GM20000 (cell line): ENCODE measurements at regions not wholly inside any gene's neighbourhood (a gene's known extent, or its start where the extent isn't known, plus 50 kb on each side); places are given as distances from the start of the nearest gene placed in this dataset.

Source experiments
- DNase-seq: peaks from one replicate; pipeline ENCODE4 v3.0.0; 2012; ENCODE audit warnings: low spot score
- TF ChIP-seq, protein P1 (sequence below): IDR thresholded peaks from 2 replicates; pipeline ENCODE4 v1.5.1; 2012; ENCODE audit warnings: mild to moderate bottlenecking, control low read depth; ENCODE audit errors: extremely low read depth, missing control alignments

DNA sequence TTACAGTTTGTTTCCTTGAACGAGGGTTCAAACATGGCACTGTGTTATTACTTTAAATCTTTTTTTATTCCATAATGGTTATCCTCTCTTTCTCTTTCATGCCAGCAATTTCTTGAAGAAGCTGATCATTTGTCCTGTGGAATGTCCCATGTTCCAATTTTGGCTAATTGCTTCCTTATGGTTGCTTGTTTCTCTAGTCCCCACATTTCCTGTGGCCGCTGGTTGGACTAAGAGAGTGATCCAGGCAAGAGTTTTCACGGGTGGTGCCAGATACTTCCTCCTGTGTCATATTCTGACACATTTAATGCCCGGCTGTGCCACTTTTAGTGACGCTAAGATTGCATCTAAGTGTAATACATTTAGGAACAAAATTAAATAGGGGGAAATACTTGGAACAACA is 83.8 kb upstream of the FAM169A start:
- TF ChIP-seq, protein P1, sequence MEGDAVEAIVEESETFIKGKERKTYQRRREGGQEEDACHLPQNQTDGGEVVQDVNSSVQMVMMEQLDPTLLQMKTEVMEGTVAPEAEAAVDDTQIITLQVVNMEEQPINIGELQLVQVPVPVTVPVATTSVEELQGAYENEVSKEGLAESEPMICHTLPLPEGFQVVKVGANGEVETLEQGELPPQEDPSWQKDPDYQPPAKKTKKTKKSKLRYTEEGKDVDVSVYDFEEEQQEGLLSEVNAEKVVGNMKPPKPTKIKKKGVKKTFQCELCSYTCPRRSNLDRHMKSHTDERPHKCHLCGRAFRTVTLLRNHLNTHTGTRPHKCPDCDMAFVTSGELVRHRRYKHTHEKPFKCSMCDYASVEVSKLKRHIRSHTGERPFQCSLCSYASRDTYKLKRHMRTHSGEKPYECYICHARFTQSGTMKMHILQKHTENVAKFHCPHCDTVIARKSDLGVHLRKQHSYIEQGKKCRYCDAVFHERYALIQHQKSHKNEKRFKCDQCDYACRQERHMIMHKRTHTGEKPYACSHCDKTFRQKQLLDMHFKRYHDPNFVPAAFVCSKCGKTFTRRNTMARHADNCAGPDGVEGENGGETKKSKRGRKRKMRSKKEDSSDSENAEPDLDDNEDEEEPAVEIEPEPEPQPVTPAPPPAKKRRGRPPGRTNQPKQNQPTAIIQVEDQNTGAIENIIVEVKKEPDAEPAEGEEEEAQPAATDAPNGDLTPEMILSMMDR, result no peak
- DNase-seq, result no peak

- DNase-seq, result no peak
Measured at GRCh38 chr5:74948031-74948546, 81.9 kb upstream of the FAM169A start.

GRCh38 chr5:74946471-74946870 is 80.3 kb upstream of the FAM169A start:
- TF ChIP-seq, protein P1, result no peak

More at GRCh38 chr5:74948031-74948546, 81.9 kb upstream of the FAM169A start:
- TF ChIP-seq, protein P1, result no peak

GRCh38 chr5:74945561-74946165 is 79.5 kb upstream of the FAM169A start:
- TF ChIP-seq, protein P1, result no peak
- DNase-seq, result peak; percentile 14

More at GRCh38 chr5:74946471-74946870, 80.3 kb upstream of the FAM169A start:
- no peak for DNase-seq

GRCh38 chr5:74943905-74944304 is 77.7 kb upstream of the FAM169A start:
- no peak for DNase-seq
- TF ChIP-seq, protein P1, result no peak

- TF ChIP-seq, protein P1, result no peak
- DNase-seq, result no peak
Measured at GRCh38 chr5:74942622-74943286, 76.6 kb upstream of the FAM169A start.

DNA sequence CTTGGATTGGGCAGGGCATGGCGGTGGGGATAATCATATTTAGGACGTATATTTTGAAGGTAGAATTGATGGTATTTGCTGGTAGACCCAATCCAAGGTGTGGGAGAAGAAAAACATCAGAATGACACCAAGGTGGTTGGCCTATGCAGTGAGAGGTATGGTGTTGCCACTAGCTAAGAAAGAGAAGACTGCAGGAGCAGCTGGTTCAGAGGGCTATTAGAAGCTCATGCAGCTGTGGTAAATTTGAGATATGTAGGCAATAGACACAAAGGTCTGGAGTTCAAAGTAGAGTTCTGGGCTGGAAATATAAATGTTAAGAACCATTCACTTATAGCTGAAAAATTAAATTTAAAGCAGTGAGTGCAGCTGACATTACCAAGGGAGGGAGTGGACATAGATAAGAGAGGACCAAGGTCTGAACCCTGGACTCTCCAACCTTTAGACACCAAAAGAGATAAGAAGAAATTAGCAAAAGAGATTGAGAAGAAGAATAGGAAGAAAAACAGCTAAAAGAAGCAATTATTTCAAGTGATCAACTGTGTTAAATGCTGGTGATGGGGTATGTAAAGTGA is 74.7 kb upstream of the FAM169A start:
- no peak for DNase-seq
- TF ChIP-seq, protein P1, result no peak
